ENCODE measurements at regions not wholly inside any gene's neighbourhood (a gene's known extent, or its start where the extent isn't known, plus 50 kb on each side); places are given as distances from the start of the nearest gene placed in this dataset.

DNA sequence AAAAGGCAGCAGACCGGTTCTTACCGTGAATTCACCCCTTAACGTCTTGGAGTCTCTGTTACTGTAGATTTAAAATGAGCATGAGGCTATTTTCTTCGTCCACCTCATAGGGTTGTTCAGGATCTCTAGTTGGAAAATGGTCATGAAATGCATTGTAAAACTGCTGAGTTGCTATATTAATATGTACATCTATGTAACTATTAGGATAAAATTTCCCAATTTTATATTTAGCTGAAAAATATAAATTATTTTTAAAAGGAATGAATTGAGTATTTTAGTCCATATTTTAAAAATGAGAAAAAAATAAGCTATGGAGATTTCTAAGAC lies 272.7 kb downstream of the ALG10B start:
- H3F3A ChIP-seq (replicated peaks; ENCODE audit: low read depth) = no peaks in the 10 kb centered on the region
- Mint-ChIP-seq H3K4me3 (no peak overlapping the region), H3K27me3 (ENCODE audit: insufficient read depth, low read depth, poor library complexity) (no peaks in the 10 kb centered on the region), H3K4me1 (no peaks in the 10 kb centered on the region), H3K36me3 (ENCODE audit: low read depth) (no peaks in the 10 kb centered on the region), H3K9me3 (no peaks in the 10 kb centered on the region), H3K27ac (no peak overlapping the region)
- no peaks in the 10 kb centered on the region for H3K4me1 ChIP-seq (ENCODE audit: insufficient read depth)
- H3K27me3 ChIP-seq (ENCODE audit: insufficient read depth) = no peaks in the 10 kb centered on the region
- no peak overlapping the region; the same call in 1 of the 2 replicates for H2AFZ ChIP-seq
- H3K4me3 ChIP-seq = no peak overlapping the region
- H3K79me2 ChIP-seq (replicated peaks; ENCODE audit: insufficient read depth) = no peaks in the 10 kb centered on the region
- H4K20me1 ChIP-seq (replicated peaks; ENCODE audit: insufficient read depth) = no peaks in the 10 kb centered on the region
- no peaks in the 10 kb centered on the region for H3K36me3 ChIP-seq (ENCODE audit: insufficient read depth)
- H3K4me2 ChIP-seq = no peak overlapping the region
- ATAC-seq (no peak), DNase-seq (ENCODE audit: low spot score) (no peak)
- TF ChIP-seq, protein P1, sequence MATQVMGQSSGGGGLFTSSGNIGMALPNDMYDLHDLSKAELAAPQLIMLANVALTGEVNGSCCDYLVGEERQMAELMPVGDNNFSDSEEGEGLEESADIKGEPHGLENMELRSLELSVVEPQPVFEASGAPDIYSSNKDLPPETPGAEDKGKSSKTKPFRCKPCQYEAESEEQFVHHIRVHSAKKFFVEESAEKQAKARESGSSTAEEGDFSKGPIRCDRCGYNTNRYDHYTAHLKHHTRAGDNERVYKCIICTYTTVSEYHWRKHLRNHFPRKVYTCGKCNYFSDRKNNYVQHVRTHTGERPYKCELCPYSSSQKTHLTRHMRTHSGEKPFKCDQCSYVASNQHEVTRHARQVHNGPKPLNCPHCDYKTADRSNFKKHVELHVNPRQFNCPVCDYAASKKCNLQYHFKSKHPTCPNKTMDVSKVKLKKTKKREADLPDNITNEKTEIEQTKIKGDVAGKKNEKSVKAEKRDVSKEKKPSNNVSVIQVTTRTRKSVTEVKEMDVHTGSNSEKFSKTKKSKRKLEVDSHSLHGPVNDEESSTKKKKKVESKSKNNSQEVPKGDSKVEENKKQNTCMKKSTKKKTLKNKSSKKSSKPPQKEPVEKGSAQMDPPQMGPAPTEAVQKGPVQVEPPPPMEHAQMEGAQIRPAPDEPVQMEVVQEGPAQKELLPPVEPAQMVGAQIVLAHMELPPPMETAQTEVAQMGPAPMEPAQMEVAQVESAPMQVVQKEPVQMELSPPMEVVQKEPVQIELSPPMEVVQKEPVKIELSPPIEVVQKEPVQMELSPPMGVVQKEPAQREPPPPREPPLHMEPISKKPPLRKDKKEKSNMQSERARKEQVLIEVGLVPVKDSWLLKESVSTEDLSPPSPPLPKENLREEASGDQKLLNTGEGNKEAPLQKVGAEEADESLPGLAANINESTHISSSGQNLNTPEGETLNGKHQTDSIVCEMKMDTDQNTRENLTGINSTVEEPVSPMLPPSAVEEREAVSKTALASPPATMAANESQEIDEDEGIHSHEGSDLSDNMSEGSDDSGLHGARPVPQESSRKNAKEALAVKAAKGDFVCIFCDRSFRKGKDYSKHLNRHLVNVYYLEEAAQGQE (IDR thresholded peaks at IDR 0.05; ENCODE audit: unreplicated experiment) = no peak
- no peak for TF ChIP-seq EZH2phosphoT487 (IDR thresholded peaks at IDR 0.05; ENCODE audit: unreplicated experiment)
- TF ChIP-seq ZNF331 (CRISPR knock-in tag; IDR thresholded peaks at IDR 0.05; ENCODE audit: low read depth) = no peak
- TF ChIP-seq NANOG (IDR thresholded peaks at IDR 0.05; ENCODE audit: borderline replicate concordance) = no peak
- TF ChIP-seq STAT1 (IDR thresholded peaks at IDR 0.05; ENCODE audit: unreplicated experiment) = no peak
- TF ChIP-seq POLR2AphosphoS5 (IDR thresholded peaks at IDR 0.05; ENCODE audit: low read depth) = no peak
- TF ChIP-seq, protein P2, sequence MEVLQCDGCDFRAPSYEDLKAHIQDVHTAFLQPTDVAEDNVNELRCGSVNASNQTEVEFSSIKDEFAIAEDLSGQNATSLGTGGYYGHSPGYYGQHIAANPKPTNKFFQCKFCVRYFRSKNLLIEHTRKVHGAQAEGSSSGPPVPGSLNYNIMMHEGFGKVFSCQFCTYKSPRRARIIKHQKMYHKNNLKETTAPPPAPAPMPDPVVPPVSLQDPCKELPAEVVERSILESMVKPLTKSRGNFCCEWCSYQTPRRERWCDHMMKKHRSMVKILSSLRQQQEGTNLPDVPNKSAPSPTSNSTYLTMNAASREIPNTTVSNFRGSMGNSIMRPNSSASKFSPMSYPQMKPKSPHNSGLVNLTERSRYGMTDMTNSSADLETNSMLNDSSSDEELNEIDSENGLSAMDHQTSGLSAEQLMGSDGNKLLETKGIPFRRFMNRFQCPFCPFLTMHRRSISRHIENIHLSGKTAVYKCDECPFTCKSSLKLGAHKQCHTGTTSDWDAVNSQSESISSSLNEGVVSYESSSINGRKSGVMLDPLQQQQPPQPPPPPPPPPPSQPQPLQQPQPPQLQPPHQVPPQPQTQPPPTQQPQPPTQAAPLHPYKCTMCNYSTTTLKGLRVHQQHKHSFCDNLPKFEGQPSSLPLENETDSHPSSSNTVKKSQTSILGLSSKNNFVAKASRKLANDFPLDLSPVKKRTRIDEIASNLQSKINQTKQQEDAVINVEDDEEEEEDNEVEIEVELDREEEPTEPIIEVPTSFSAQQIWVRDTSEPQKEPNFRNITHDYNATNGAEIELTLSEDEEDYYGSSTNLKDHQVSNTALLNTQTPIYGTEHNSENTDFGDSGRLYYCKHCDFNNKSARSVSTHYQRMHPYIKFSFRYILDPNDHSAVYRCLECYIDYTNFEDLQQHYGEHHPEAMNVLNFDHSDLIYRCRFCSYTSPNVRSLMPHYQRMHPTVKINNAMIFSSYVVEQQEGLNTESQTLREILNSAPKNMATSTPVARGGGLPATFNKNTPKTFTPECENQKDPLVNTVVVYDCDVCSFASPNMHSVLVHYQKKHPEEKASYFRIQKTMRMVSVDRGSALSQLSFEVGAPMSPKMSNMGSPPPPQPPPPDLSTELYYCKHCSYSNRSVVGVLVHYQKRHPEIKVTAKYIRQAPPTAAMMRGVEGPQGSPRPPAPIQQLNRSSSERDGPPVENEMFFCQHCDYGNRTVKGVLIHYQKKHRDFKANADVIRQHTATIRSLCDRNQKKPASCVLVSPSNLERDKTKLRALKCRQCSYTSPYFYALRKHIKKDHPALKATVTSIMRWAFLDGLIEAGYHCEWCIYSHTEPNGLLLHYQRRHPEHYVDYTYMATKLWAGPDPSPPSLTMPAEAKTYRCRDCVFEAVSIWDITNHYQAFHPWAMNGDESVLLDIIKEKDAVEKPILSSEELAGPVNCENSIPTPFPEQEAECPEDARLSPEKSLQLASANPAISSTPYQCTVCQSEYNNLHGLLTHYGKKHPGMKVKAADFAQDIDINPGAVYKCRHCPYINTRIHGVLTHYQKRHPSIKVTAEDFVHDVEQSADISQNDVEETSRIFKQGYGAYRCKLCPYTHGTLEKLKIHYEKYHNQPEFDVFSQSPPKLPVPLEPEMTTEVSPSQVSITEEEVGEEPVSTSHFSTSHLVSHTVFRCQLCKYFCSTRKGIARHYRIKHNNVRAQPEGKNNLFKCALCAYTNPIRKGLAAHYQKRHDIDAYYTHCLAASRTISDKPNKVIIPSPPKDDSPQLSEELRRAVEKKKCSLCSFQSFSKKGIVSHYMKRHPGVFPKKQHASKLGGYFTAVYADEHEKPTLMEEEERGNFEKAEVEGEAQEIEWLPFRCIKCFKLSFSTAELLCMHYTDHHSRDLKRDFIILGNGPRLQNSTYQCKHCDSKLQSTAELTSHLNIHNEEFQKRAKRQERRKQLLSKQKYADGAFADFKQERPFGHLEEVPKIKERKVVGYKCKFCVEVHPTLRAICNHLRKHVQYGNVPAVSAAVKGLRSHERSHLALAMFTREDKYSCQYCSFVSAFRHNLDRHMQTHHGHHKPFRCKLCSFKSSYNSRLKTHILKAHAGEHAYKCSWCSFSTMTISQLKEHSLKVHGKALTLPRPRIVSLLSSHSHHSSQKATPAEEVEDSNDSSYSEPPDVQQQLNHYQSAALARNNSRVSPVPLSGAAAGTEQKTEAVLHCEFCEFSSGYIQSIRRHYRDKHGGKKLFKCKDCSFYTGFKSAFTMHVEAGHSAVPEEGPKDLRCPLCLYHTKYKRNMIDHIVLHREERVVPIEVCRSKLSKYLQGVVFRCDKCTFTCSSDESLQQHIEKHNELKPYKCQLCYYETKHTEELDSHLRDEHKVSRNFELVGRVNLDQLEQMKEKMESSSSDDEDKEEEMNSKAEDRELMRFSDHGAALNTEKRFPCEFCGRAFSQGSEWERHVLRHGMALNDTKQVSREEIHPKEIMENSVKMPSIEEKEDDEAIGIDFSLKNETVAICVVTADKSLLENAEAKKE (CRISPR knock-in tag; IDR thresholded peaks at IDR 0.05) = no peak
- no peak overlapping the region for H3K27ac ChIP-seq (ENCODE audit: low read depth)
- no peaks in the 10 kb centered on the region for H3K9me2 ChIP-seq (ENCODE audit: insufficient read depth)

Data from GM23338 (cell line).